Keratinocyte (primary cell): ENCODE measurements at regions not wholly inside any gene's neighbourhood (a gene's known extent, or its start where the extent isn't known, plus 50 kb on each side); places are given as distances from the start of the nearest gene placed in this dataset.

Source experiments
- EZH2 ChIP-seq: IDR thresholded peaks from one replicate; pipeline ENCODE4 v1.6.1; 2012; ENCODE audit warnings: inconsistent platforms, mild to moderate bottlenecking, low read length, moderate library complexity
- TF ChIP-seq, protein P1 (sequence below), 3 experiments: IDR thresholded peaks in 1 of 3; conservative IDR thresholded peaks in 1 of 3; optimal IDR thresholded peaks in 1 of 3; 2 replicates in 2 of 3; 3 replicates in 1 of 3; pipeline versions ENCODE3 to v1.5.1; 2011; ENCODE audit warnings: low read length in 3 of 3, mild to moderate bottlenecking in 3 of 3, moderate library complexity in 2 of 3, control low read depth in 1 of 3, inconsistent platforms in 1 of 3; ENCODE audit not compliant: insufficient read depth in 2 of 3; ENCODE audit errors: extremely low read depth in 1 of 3

- TF ChIP-seq, protein P1, sequence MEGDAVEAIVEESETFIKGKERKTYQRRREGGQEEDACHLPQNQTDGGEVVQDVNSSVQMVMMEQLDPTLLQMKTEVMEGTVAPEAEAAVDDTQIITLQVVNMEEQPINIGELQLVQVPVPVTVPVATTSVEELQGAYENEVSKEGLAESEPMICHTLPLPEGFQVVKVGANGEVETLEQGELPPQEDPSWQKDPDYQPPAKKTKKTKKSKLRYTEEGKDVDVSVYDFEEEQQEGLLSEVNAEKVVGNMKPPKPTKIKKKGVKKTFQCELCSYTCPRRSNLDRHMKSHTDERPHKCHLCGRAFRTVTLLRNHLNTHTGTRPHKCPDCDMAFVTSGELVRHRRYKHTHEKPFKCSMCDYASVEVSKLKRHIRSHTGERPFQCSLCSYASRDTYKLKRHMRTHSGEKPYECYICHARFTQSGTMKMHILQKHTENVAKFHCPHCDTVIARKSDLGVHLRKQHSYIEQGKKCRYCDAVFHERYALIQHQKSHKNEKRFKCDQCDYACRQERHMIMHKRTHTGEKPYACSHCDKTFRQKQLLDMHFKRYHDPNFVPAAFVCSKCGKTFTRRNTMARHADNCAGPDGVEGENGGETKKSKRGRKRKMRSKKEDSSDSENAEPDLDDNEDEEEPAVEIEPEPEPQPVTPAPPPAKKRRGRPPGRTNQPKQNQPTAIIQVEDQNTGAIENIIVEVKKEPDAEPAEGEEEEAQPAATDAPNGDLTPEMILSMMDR (optimal IDR thresholded peaks at IDR 0.05 in 1 of 3, IDR thresholded peaks at IDR 0.05 in 1 of 3, conservative IDR thresholded peaks at IDR 0.05 in 1 of 3; ENCODE audit: extremely low read depth in 1 of 3, insufficient read depth in 2 of 3, low read length in 3 of 3), result no peak
- no peak for TF ChIP-seq EZH2
Measured at GRCh38 chr5:85109616-85110015, 724.9 kb upstream of the EDIL3 start.
